HEK293 (cell line): ENCODE measurements at regions not wholly inside any gene's neighbourhood (a gene's known extent, or its start where the extent isn't known, plus 50 kb on each side); places are given as distances from the start of the nearest gene placed in this dataset.
A peak's percentile ranks its signal among the peaks of the same experiment; 100 is the strongest.

Source experiments
- EGR2 ChIP-seq: fragments of 450-650 bp; formaldehyde crosslinking; IDR thresholded peaks from 2 replicates; pipeline ENCODE4 v1.5.1; 2016; ENCODE audit warnings: low read depth, missing biosample characterization, missing genetic modification characterization
- GLI2 ChIP-seq: fragments of 450-650 bp; formaldehyde crosslinking; IDR thresholded peaks from 2 replicates; pipeline ENCODE4; 2017; ENCODE audit warnings: missing biosample characterization, missing genetic modification characterization, low read depth, borderline replicate concordance
- GLIS2 ChIP-seq: fragments of 450-650 bp; formaldehyde crosslinking; IDR thresholded peaks from 2 replicates; pipeline ENCODE4 v1.5.1; 2016; ENCODE audit warnings: missing biosample characterization, missing genetic modification characterization
- HOXD13 ChIP-seq: sonication (generic); formaldehyde crosslinking; IDR thresholded peaks from 2 replicates; pipeline ENCODE4 v1.8.0; 2022; ENCODE audit warnings: missing genetic modification reagents, borderline replicate concordance
- IKZF3 ChIP-seq: fragments of 450-650 bp; IDR thresholded peaks from 2 replicates; pipeline ENCODE4 v1.5.0; 2018; ENCODE audit warnings: missing biosample characterization, mild to moderate bottlenecking, missing genetic modification characterization, moderate library complexity
- KLF16 ChIP-seq: fragments of 450-650 bp; formaldehyde crosslinking; IDR thresholded peaks from 2 replicates; pipeline ENCODE4 v1.5.1; 2017; ENCODE audit warnings: missing biosample characterization, missing genetic modification characterization
- KLF9 ChIP-seq: fragments of 450-650 bp; formaldehyde crosslinking; IDR thresholded peaks from 2 replicates; pipeline ENCODE4 v1.5.1; 2016; ENCODE audit warnings: missing biosample characterization, missing genetic modification characterization, low read depth
- PATZ1 ChIP-seq: fragments of 450-650 bp; formaldehyde crosslinking; IDR thresholded peaks from 2 replicates; pipeline ENCODE4 v1.5.1; 2016; ENCODE audit warnings: missing biosample characterization, missing genetic modification characterization
- SP2 ChIP-seq: fragments of 450-650 bp; formaldehyde crosslinking; IDR thresholded peaks from 2 replicates; pipeline ENCODE4 v1.5.1; 2016; ENCODE audit warnings: missing biosample characterization, missing genetic modification characterization
- SP3 ChIP-seq: fragments of 450-650 bp; formaldehyde crosslinking; IDR thresholded peaks from 2 replicates; pipeline ENCODE4 v1.5.1; 2016; ENCODE audit warnings: missing biosample characterization, missing genetic modification characterization
- WT1 ChIP-seq: fragments of 450-650 bp; formaldehyde crosslinking; IDR thresholded peaks from 2 replicates; pipeline ENCODE4 v1.5.1; 2016; ENCODE audit warnings: missing biosample characterization, missing genetic modification characterization
- ZBTB20 ChIP-seq: fragments of 450-650 bp; formaldehyde crosslinking; IDR thresholded peaks from 2 replicates; pipeline ENCODE4 v1.5.1; 2016; ENCODE audit warnings: missing biosample characterization, missing genetic modification characterization
- ZFHX2 ChIP-seq: fragments of 450-650 bp; formaldehyde crosslinking; conservative IDR thresholded peaks from 2 replicates; pipeline ENCODE4 v1.5.1; 2016; ENCODE audit warnings: missing biosample characterization, missing genetic modification characterization
- ZFP41 ChIP-seq: fragments of 450-650 bp; formaldehyde crosslinking; IDR thresholded peaks from 2 replicates; pipeline ENCODE4 v1.5.1; 2016; ENCODE audit warnings: missing biosample characterization, missing genetic modification characterization, borderline replicate concordance
- ZNF138 ChIP-seq: fragments of 450-650 bp; formaldehyde crosslinking; IDR thresholded peaks from 2 replicates; pipeline ENCODE4 v1.5.1; 2016; ENCODE audit warnings: missing biosample characterization, missing genetic modification characterization, borderline replicate concordance
- ZNF155 ChIP-seq: fragments of 450-650 bp; formaldehyde crosslinking; IDR thresholded peaks from 2 replicates; pipeline ENCODE4 v1.5.1; 2016; ENCODE audit warnings: missing biosample characterization, missing genetic modification characterization
- ZNF174 ChIP-seq: fragments of 450-650 bp; formaldehyde crosslinking; IDR thresholded peaks from 2 replicates; pipeline ENCODE4 v1.5.0; 2017; ENCODE audit warnings: missing biosample characterization, mild to moderate bottlenecking, missing genetic modification characterization
- ZNF175 ChIP-seq: fragments of 450-650 bp; formaldehyde crosslinking; IDR thresholded peaks from 2 replicates; pipeline ENCODE4 v1.5.1; 2016; ENCODE audit warnings: missing biosample characterization, missing genetic modification characterization
- ZNF18 ChIP-seq: fragments of 450-650 bp; formaldehyde crosslinking; IDR thresholded peaks from 2 replicates; pipeline ENCODE4 v1.5.1; 2016; ENCODE audit warnings: missing biosample characterization, missing genetic modification characterization
- ZNF292 ChIP-seq: fragments of 450-650 bp; formaldehyde crosslinking; IDR thresholded peaks from 2 replicates; pipeline ENCODE4 v1.5.1; 2016; ENCODE audit warnings: low read depth, missing biosample characterization, missing genetic modification characterization, borderline replicate concordance
- ZNF335 ChIP-seq: fragments of 450-650 bp; formaldehyde crosslinking; conservative IDR thresholded peaks from 2 replicates; pipeline ENCODE4 v1.5.1; 2016; ENCODE audit warnings: missing biosample characterization, missing genetic modification characterization
- ZNF366 ChIP-seq: fragments of 450-650 bp; formaldehyde crosslinking; conservative IDR thresholded peaks from 2 replicates; pipeline ENCODE4 v1.5.1; 2016; ENCODE audit warnings: missing biosample characterization, missing genetic modification characterization
- ZNF394 ChIP-seq: fragments of 450-650 bp; formaldehyde crosslinking; IDR thresholded peaks from 2 replicates; pipeline ENCODE4 v1.5.1; 2016; ENCODE audit warnings: missing biosample characterization, missing genetic modification characterization, mild to moderate bottlenecking, moderate library complexity, borderline replicate concordance
- ZNF426 ChIP-seq: fragments of 450-650 bp; formaldehyde crosslinking; IDR thresholded peaks from 2 replicates; pipeline ENCODE4 v1.5.1; 2017; ENCODE audit warnings: missing biosample characterization, missing genetic modification characterization, mild to moderate bottlenecking, inconsistent platforms, moderate library complexity
- ZNF473 ChIP-seq: fragments of 450-650 bp; formaldehyde crosslinking; IDR thresholded peaks from 2 replicates; pipeline ENCODE4 v1.5.1; 2017; ENCODE audit warnings: missing biosample characterization, missing genetic modification characterization
- ZNF501 ChIP-seq: fragments of 450-650 bp; formaldehyde crosslinking; IDR thresholded peaks from 2 replicates; pipeline ENCODE4 v1.5.1; 2016; ENCODE audit warnings: missing biosample characterization, missing genetic modification characterization
- ZNF558 ChIP-seq: fragments of 450-650 bp; formaldehyde crosslinking; IDR thresholded peaks from 2 replicates; pipeline ENCODE4 v1.5.1; 2016; ENCODE audit warnings: missing biosample characterization, missing genetic modification characterization
- ZNF600 ChIP-seq: fragments of 450-650 bp; formaldehyde crosslinking; IDR thresholded peaks from 2 replicates; pipeline ENCODE4 v1.5.1; 2016; ENCODE audit warnings: missing biosample characterization, missing genetic modification characterization
- ZNF610 ChIP-seq: fragments of 450-650 bp; formaldehyde crosslinking; IDR thresholded peaks from 2 replicates; pipeline ENCODE4 v1.5.1; 2016; ENCODE audit warnings: missing biosample characterization, missing genetic modification characterization, borderline replicate concordance
- ZNF701 ChIP-seq: fragments of 450-650 bp; formaldehyde crosslinking; IDR thresholded peaks from 2 replicates; pipeline ENCODE4 v1.5.1; 2016; ENCODE audit warnings: missing biosample characterization, missing genetic modification characterization
- ZSCAN30 ChIP-seq: fragments of 450-650 bp; IDR thresholded peaks from 2 replicates; pipeline ENCODE4 v1.5.1; 2018; ENCODE audit warnings: missing biosample characterization, mild to moderate bottlenecking, missing genetic modification characterization, moderate library complexity
- ZXDB ChIP-seq: fragments of 450-650 bp; formaldehyde crosslinking; IDR thresholded peaks from 2 replicates; pipeline ENCODE4 v1.5.1; 2016; ENCODE audit warnings: missing biosample characterization, missing genetic modification characterization
- TF ChIP-seq, protein P1 (sequence below): fragments of 450-650 bp; formaldehyde crosslinking; IDR thresholded peaks from 2 replicates; pipeline ENCODE4 v1.5.0; 2017; ENCODE audit warnings: missing biosample characterization, missing genetic modification characterization, borderline replicate concordance

- TF ChIP-seq ZNF600 (tag by site-specific recombination) (peak; percentile 95; the same call in 1 of the 2 replicates), ZSCAN30 (tag by site-specific recombination) (peak; percentile 48), KLF16 (tag by site-specific recombination) (peak; percentile 85), ZNF335 (tag by site-specific recombination) (peak; percentile 78), ZNF426 (tag by site-specific recombination) (no peak), ZBTB20 (tag by site-specific recombination) (peak; percentile 88), ZNF18 (tag by site-specific recombination) (no peak), ZNF175 (tag by site-specific recombination) (no peak), ZNF610 (tag by site-specific recombination) (peak; percentile 81; the same call in 1 of the 2 replicates), ZFP41 (tag by site-specific recombination) (no peak), EGR2 (tag by site-specific recombination) (peak; percentile 90), ZFHX2 (tag by site-specific recombination) (peak; percentile 97), WT1 (tag by site-specific recombination) (peak; percentile 80), ZNF558 (no peak), ZNF155 (tag by site-specific recombination) (no peak), ZNF138 (no peak), IKZF3 (tag by site-specific recombination) (0 out of 2 replicates have a peak, but pooled peaks have one; percentile 13), SP2 (tag by site-specific recombination) (peak; percentile 78), GLI2 (tag by site-specific recombination) (no peak), ZNF174 (tag by site-specific recombination) (no peak), SP3 (tag by site-specific recombination) (peak; percentile 94), ZNF394 (tag by site-specific recombination) (peak; percentile 80; the same call in 1 of the 2 replicates), ZNF701 (tag by site-specific recombination) (peak; percentile 69; the same call in 1 of the 2 replicates), GLIS2 (tag by site-specific recombination) (peak; percentile 95), ZXDB (peak; percentile 84), HOXD13 (CRISPR knock-in tag) (no peak), ZNF292 (tag by site-specific recombination) (no peak), PATZ1 (tag by site-specific recombination) (peak; percentile 88), ZNF473 (tag by site-specific recombination) (no peak), KLF9 (peak; percentile 76), ZNF501 (peak; percentile 67; the same call in 1 of the 2 replicates), ZNF366 (tag by site-specific recombination) (peak; percentile 92)
- TF ChIP-seq, protein P1, sequence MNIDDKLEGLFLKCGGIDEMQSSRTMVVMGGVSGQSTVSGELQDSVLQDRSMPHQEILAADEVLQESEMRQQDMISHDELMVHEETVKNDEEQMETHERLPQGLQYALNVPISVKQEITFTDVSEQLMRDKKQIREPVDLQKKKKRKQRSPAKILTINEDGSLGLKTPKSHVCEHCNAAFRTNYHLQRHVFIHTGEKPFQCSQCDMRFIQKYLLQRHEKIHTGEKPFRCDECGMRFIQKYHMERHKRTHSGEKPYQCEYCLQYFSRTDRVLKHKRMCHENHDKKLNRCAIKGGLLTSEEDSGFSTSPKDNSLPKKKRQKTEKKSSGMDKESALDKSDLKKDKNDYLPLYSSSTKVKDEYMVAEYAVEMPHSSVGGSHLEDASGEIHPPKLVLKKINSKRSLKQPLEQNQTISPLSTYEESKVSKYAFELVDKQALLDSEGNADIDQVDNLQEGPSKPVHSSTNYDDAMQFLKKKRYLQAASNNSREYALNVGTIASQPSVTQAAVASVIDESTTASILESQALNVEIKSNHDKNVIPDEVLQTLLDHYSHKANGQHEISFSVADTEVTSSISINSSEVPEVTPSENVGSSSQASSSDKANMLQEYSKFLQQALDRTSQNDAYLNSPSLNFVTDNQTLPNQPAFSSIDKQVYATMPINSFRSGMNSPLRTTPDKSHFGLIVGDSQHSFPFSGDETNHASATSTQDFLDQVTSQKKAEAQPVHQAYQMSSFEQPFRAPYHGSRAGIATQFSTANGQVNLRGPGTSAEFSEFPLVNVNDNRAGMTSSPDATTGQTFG (tag by site-specific recombination), result no peak
Measured at GRCh38 chr11:10930972-10931760, 73.3 kb upstream of the ZBED5 start (continued).
